ENCODE measurements at regions not wholly inside any gene's neighbourhood (a gene's known extent, or its start where the extent isn't known, plus 50 kb on each side); places are given as distances from the start of the nearest gene placed in this dataset.
"Not testable (repeated sequence)": the region's sequence is repeated elsewhere in the genome, so short reads cannot be mapped to it uniquely, and the experiment has no call there.

- no peak for DNase-seq (ENCODE audit: low spot score)
- intact Hi-C loops (cut with DNase I), result no loop called here
Observed at GRCh38 chr1:96522927-96523326, 198.7 kb upstream of the PTBP2 start.

GRCh38 chr1:96524100-96524499 is 197.5 kb upstream of the PTBP2 start:
- intact Hi-C loops (cut with DNase I), result no loop called here
- no peak for DNase-seq (ENCODE audit: low spot score)

GRCh38 chr1:96525657-96526557 is 195.7 kb upstream of the PTBP2 start:
- intact Hi-C loops (cut with DNase I), result no loop called here
- DNase-seq (ENCODE audit: low spot score), result no peak

- intact Hi-C loops (cut with DNase I); DNase-seq (ENCODE audit: low spot score): not testable (repeated sequence)
Observed at GRCh38 chr1:96528672-96529071, 192.9 kb upstream of the PTBP2 start.

- intact Hi-C loops (cut with DNase I), result no loop called here
- DNase-seq (ENCODE audit: low spot score), result no peak
Observed at GRCh38 chr1:96533820-96534219, 187.8 kb upstream of the PTBP2 start.

- intact Hi-C loops (cut with DNase I), result no loop called here
- no peak for DNase-seq (ENCODE audit: low spot score)
Observed at GRCh38 chr1:96536581-96536980, 185.0 kb upstream of the PTBP2 start.

GRCh38 chr1:96538111-96538641 is 183.4 kb upstream of the PTBP2 start:
- no peak for DNase-seq (ENCODE audit: low spot score)
- intact Hi-C loops (cut with DNase I), result no loop called here

GRCh38 chr1:96538883-96539282 is 182.7 kb upstream of the PTBP2 start:
- no peak for DNase-seq (ENCODE audit: low spot score)
- intact Hi-C loops (cut with DNase I), result no loop called here

GRCh38 chr1:96541491-96541890 is 180.1 kb upstream of the PTBP2 start:
- no peak for DNase-seq (ENCODE audit: low spot score)
- intact Hi-C loops (cut with DNase I), result no loop called here

- no peak for DNase-seq (ENCODE audit: low spot score)
- intact Hi-C loops (cut with DNase I), result no loop called here
Observed at GRCh38 chr1:96544051-96544830, 177.3 kb upstream of the PTBP2 start.

GRCh38 chr1:96544831-96545221 is 176.8 kb upstream of the PTBP2 start:
- DNase-seq (ENCODE audit: low spot score), result no peak
- intact Hi-C loops (cut with DNase I), result no loop called here

- intact Hi-C loops (cut with DNase I), result no loop called here
Observed at GRCh38 chr1:96545935-96546656, 175.5 kb upstream of the PTBP2 start.

GRCh38 chr1:96550061-96550460 is 171.5 kb upstream of the PTBP2 start:
- intact Hi-C loops (cut with DNase I), result no loop called here
- DNase-seq (ENCODE audit: low spot score), result no peak

More at GRCh38 chr1:96545935-96546656, 175.5 kb upstream of the PTBP2 start:
- DNase-seq (ENCODE audit: low spot score), result no peak

- no peak for DNase-seq (ENCODE audit: low spot score)
- intact Hi-C loops (cut with DNase I), result no loop called here
Observed at GRCh38 chr1:96552451-96552850, 169.1 kb upstream of the PTBP2 start.

- no peak for DNase-seq (ENCODE audit: low spot score)
- intact Hi-C loops (cut with DNase I), result no loop called here
Observed at GRCh38 chr1:96553811-96554210, 167.8 kb upstream of the PTBP2 start.

- intact Hi-C loops (cut with DNase I), result no loop called here
- DNase-seq (ENCODE audit: low spot score), result no peak
Observed at GRCh38 chr1:96554364-96554763, 167.2 kb upstream of the PTBP2 start.

- intact Hi-C loops (cut with DNase I), result no loop called here
- no peak for DNase-seq (ENCODE audit: low spot score)
Observed at GRCh38 chr1:96557336-96557735, 164.2 kb upstream of the PTBP2 start.

GRCh38 chr1:96558635-96559034 is 162.9 kb upstream of the PTBP2 start:
- no peak for DNase-seq (ENCODE audit: low spot score)
- intact Hi-C loops (cut with DNase I), result no loop called here

- intact Hi-C loops (cut with DNase I), result no loop called here
- no peak for DNase-seq (ENCODE audit: low spot score)
Observed at GRCh38 chr1:96559181-96559580, 162.4 kb upstream of the PTBP2 start.

Measured in cardiac septum (tissue), 1 donor.